NT2/D1 (cell line): ENCODE measurements at regions not wholly inside any gene's neighbourhood (a gene's known extent, or its start where the extent isn't known, plus 50 kb on each side); places are given as distances from the start of the nearest gene placed in this dataset.

ENCODE experiments used
- SUZ12 ChIP-seq: IDR thresholded peaks from 2 replicates; pipeline ENCODE4 v1.6.1; 2011; ENCODE audit not compliant: insufficient read length, insufficient read depth; ENCODE audit errors: extremely low read depth
- YY1 ChIP-seq: IDR thresholded peaks from 2 replicates; pipeline ENCODE4 v1.6.1; 2011; ENCODE audit not compliant: insufficient read length, insufficient read depth
- ZNF274 ChIP-seq: IDR thresholded peaks from 2 replicates; pipeline ENCODE4 v1.6.1; 2011; ENCODE audit warnings: mild to moderate bottlenecking, low read depth, low read length

GRCh38 chr14:65853407-65853955, 441.0 kb downstream of the FUT8 start:
- TF ChIP-seq YY1, result no peak
- no peak for TF ChIP-seq SUZ12
- no peak for TF ChIP-seq ZNF274
